ENCODE measurements at regions not wholly inside any gene's neighbourhood (a gene's known extent, or its start where the extent isn't known, plus 50 kb on each side); places are given as distances from the start of the nearest gene placed in this dataset.

DNA sequence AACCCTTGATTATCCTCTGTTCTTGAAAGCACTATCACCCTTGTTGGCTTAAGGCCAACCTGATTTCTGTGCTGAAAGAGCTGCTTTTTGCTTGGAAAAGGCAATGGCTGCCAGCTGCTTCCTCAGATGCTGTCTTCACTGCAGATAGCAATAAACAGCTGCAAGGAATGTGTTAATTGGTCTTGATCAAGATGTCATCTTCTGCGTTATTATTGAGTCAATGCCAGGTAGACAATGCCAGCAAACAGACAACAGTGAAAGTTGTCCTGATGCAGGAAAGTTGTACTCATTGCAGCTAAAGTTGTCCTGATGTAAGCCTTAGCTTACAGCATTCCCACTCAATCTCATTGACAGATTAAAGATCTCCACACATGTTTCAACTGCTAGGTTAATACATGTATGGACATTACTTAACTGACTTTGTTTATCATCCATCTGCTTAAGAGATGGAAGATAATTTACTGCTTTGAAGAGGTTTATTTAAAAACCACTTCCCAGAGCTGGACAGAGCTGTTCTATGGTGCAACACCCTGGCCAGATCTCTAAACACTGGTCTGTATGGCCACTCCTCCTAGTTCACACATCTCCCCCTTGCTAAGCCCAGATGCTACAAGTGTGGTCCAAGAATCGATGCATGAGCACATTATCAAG, 251.0 kb upstream of the MCTP2 start:
- no peaks in the 10 kb centered on the region for H3K79me2 ChIP-seq (ENCODE audit: control insufficient read depth, insufficient read depth, low read length)
- no peaks in the 10 kb centered on the region for H4K20me1 ChIP-seq (replicated peaks; ENCODE audit: control insufficient read depth, insufficient read depth, low read length)
- intact Hi-C loops (cut with micrococcal nuclease): no loop called here
- H3K9ac ChIP-seq (ENCODE audit: insufficient read depth in 1 of 2, low read depth in 2 of 2, low read length in 2 of 2): no peak overlapping the region
- no peaks in the 10 kb centered on the region for H3K9me3 ChIP-seq (replicated peaks; ENCODE audit: control insufficient read depth, insufficient read depth, low read depth, low read length)
- 0% methylated on average over 2 of the region's 2 CpGs for WGBS (ENCODE audit: insufficient coverage, low coverage, missing lambda C conversion rate)
- FAIRE-seq: no peak
- H3K9me1 ChIP-seq (ENCODE audit: control insufficient read depth, insufficient read depth, low read length): no peaks in the 10 kb centered on the region
- no peak overlapping the region for H3K4me3 ChIP-seq
- H2AFZ ChIP-seq (ENCODE audit: low read depth, low read length): no peak overlapping the region
- no peak for ATAC-seq
- no TSS peak for BruUV-seq (replicated peaks)
- CTCF ChIA-PET (ENCODE audit: low intra/inter-chr PET ratio): no interaction called here
- POLR2A ChIA-PET: no interaction called here
- no peaks in the 10 kb centered on the region for H3K27me3 ChIP-seq (ENCODE audit: control insufficient read depth in 2 of 2, insufficient read depth in 2 of 2, low read length in 2 of 2)
- no peak overlapping the region for H3K27ac ChIP-seq (ENCODE audit: extremely low read depth, low read depth, low read length)
- in situ Hi-C loops (cut with MboI): no loop called here
- DNase-seq (ENCODE audit: extremely low read depth in 1 of 4, low spot score in 3 of 4): no peak
- H3K36me3 ChIP-seq (ENCODE audit: control insufficient read depth, insufficient read depth, low read length): no peaks in the 10 kb centered on the region
- no peak overlapping the region for H3K4me2 ChIP-seq (ENCODE audit: insufficient read depth, low read length)
- H3K4me1 ChIP-seq (replicated peaks in 1 of 2; ENCODE audit: control insufficient read depth in 2 of 2, insufficient read depth in 2 of 2, low read length in 2 of 2): no peaks in the 10 kb centered on the region
- no peak for TF ChIP-seq RBM15 (IDR thresholded peaks at IDR 0.05; ENCODE audit: insufficient read depth, low read length)
- no peak for TF ChIP-seq CSDE1 (IDR thresholded peaks at IDR 0.05)
- TF ChIP-seq ZNF274 (IDR thresholded peaks at IDR 0.05; ENCODE audit: borderline replicate concordance, low read depth, low read length): no peak
- TF ChIP-seq WHSC1 (IDR thresholded peaks at IDR 0.05; ENCODE audit: low read length): no peak
- no peak for TF ChIP-seq ATF4 (CRISPR knock-in tag; IDR thresholded peaks at IDR 0.05)
- no peak for TF ChIP-seq SIN3A (IDR thresholded peaks at IDR 0.05; ENCODE audit: borderline replicate concordance in 2 of 2, control insufficient read depth in 1 of 2, low read depth in 2 of 2, low read length in 2 of 2)
- TF ChIP-seq, protein P1, sequence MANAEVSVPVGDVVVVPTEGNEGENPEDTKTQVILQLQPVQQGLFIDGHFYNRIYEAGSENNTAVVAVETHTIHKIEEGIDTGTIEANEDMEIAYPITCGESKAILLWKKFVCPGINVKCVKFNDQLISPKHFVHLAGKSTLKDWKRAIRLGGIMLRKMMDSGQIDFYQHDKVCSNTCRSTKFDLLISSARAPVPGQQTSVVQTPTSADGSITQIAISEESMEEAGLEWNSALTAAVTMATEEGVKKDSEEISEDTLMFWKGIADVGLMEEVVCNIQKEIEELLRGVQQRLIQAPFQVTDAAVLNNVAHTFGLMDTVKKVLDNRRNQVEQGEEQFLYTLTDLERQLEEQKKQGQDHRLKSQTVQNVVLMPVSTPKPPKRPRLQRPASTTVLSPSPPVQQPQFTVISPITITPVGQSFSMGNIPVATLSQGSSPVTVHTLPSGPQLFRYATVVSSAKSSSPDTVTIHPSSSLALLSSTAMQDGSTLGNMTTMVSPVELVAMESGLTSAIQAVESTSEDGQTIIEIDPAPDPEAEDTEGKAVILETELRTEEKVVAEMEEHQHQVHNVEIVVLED (CRISPR knock-in tag; IDR thresholded peaks at IDR 0.05): no peak
- TF ChIP-seq ZNF282 (CRISPR knock-in tag; IDR thresholded peaks at IDR 0.05): no peak
- no peak for TF ChIP-seq FOXK2 (conservative IDR thresholded peaks at IDR 0.05 in 1 of 2, IDR thresholded peaks at IDR 0.05 in 1 of 2; ENCODE audit: low read depth in 2 of 2)
- TF ChIP-seq FOSL1 (tag; conservative IDR thresholded peaks at IDR 0.05): no peak
- TF ChIP-seq TEAD1 (CRISPR knock-in tag; IDR thresholded peaks at IDR 0.05): no peak
- TF ChIP-seq, protein P2, sequence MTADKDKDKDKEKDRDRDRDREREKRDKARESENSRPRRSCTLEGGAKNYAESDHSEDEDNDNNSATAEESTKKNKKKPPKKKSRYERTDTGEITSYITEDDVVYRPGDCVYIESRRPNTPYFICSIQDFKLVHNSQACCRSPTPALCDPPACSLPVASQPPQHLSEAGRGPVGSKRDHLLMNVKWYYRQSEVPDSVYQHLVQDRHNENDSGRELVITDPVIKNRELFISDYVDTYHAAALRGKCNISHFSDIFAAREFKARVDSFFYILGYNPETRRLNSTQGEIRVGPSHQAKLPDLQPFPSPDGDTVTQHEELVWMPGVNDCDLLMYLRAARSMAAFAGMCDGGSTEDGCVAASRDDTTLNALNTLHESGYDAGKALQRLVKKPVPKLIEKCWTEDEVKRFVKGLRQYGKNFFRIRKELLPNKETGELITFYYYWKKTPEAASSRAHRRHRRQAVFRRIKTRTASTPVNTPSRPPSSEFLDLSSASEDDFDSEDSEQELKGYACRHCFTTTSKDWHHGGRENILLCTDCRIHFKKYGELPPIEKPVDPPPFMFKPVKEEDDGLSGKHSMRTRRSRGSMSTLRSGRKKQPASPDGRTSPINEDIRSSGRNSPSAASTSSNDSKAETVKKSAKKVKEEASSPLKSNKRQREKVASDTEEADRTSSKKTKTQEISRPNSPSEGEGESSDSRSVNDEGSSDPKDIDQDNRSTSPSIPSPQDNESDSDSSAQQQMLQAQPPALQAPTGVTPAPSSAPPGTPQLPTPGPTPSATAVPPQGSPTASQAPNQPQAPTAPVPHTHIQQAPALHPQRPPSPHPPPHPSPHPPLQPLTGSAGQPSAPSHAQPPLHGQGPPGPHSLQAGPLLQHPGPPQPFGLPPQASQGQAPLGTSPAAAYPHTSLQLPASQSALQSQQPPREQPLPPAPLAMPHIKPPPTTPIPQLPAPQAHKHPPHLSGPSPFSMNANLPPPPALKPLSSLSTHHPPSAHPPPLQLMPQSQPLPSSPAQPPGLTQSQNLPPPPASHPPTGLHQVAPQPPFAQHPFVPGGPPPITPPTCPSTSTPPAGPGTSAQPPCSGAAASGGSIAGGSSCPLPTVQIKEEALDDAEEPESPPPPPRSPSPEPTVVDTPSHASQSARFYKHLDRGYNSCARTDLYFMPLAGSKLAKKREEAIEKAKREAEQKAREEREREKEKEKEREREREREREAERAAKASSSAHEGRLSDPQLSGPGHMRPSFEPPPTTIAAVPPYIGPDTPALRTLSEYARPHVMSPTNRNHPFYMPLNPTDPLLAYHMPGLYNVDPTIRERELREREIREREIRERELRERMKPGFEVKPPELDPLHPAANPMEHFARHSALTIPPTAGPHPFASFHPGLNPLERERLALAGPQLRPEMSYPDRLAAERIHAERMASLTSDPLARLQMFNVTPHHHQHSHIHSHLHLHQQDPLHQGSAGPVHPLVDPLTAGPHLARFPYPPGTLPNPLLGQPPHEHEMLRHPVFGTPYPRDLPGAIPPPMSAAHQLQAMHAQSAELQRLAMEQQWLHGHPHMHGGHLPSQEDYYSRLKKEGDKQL (CRISPR knock-in tag; IDR thresholded peaks at IDR 0.05; ENCODE audit: borderline replicate concordance): no peak
- no peak for TF ChIP-seq HLTF (IDR thresholded peaks at IDR 0.05)
- no peak for TF ChIP-seq BRF1 (IDR thresholded peaks at IDR 0.05; ENCODE audit: borderline replicate concordance, extremely low read depth, insufficient read length)
- TF ChIP-seq HIVEP1 (CRISPR knock-in tag; IDR thresholded peaks at IDR 0.05): no peak

All from K562 (cell line).